HEK293 (cell line): ENCODE measurements at regions not wholly inside any gene's neighbourhood (a gene's known extent, or its start where the extent isn't known, plus 50 kb on each side); places are given as distances from the start of the nearest gene placed in this dataset.

Experiments
- CTCF ChIP-seq: fragments of 450-650 bp; formaldehyde crosslinking; IDR thresholded peaks from 2 replicates; pipeline ENCODE4 v1.5.1; 2016; ENCODE audit warnings: missing biosample characterization, missing genetic modification characterization
- ZBTB20 ChIP-seq: fragments of 450-650 bp; formaldehyde crosslinking; IDR thresholded peaks from 2 replicates; pipeline ENCODE4 v1.5.1; 2016; ENCODE audit warnings: missing biosample characterization, missing genetic modification characterization
- ZBTB26 ChIP-seq: fragments of 450-650 bp; formaldehyde crosslinking; optimal IDR thresholded peaks from 2 replicates; pipeline ENCODE3; 2016; ENCODE audit warnings: missing biosample characterization, mild to moderate bottlenecking, missing genetic modification characterization
- ZBTB7A ChIP-seq: fragments of 450-650 bp; formaldehyde crosslinking; IDR thresholded peaks from 2 replicates; pipeline ENCODE4 v1.5.1; 2016; ENCODE audit warnings: low read depth, missing biosample characterization, missing genetic modification characterization
- ZNF274 ChIP-seq, 2 experiments: fragments of 200-500 bp in 1 of 2; fragments of 450-650 bp in 1 of 2; sonication (Bioruptor generic) in 1 of 2; formaldehyde crosslinking in 1 of 2; IDR thresholded peaks; 2 replicates each; pipeline versions ENCODE4 v1.5.1 to v1.6.1; 2014 to 2016; ENCODE audit warnings: borderline replicate concordance in 1 of 2, inconsistent platforms in 1 of 2, low read length in 1 of 2, missing biosample characterization in 1 of 2, missing genetic modification characterization in 1 of 2
- ZNF518A ChIP-seq: fragments of 450-650 bp; formaldehyde crosslinking; conservative IDR thresholded peaks from 2 replicates; pipeline ENCODE4 v1.5.1; 2016; ENCODE audit warnings: low read depth, missing biosample characterization, missing genetic modification characterization
- ZNF530 ChIP-seq: fragments of 450-650 bp; formaldehyde crosslinking; IDR thresholded peaks from 2 replicates; pipeline ENCODE4 v1.5.1; 2016; ENCODE audit warnings: low read depth, missing biosample characterization, missing genetic modification characterization
- ZNF580 ChIP-seq: fragments of 450-650 bp; formaldehyde crosslinking; IDR thresholded peaks from 2 replicates; pipeline ENCODE4 v1.5.1; 2016; ENCODE audit warnings: missing biosample characterization, missing genetic modification characterization
- ZNF792 ChIP-seq: fragments of 450-650 bp; formaldehyde crosslinking; IDR thresholded peaks from 2 replicates; pipeline ENCODE4 v1.5.1; 2016; ENCODE audit warnings: missing biosample characterization, missing genetic modification characterization
- ZSCAN5A ChIP-seq: fragments of 450-650 bp; formaldehyde crosslinking; IDR thresholded peaks from 2 replicates; pipeline ENCODE4 v1.5.1; 2016; ENCODE audit warnings: missing biosample characterization, missing genetic modification characterization

- TF ChIP-seq ZNF792 (tag by site-specific recombination) = no peak
- TF ChIP-seq ZSCAN5A (tag by site-specific recombination) = no peak
- TF ChIP-seq ZBTB26 (tag by site-specific recombination) = no peak
- TF ChIP-seq CTCF (tag by site-specific recombination) = no peak
- no peak for TF ChIP-seq ZBTB20 (tag by site-specific recombination)
- TF ChIP-seq ZNF580 (tag by site-specific recombination) = no peak
- TF ChIP-seq ZNF530 = no peak
- no peak for TF ChIP-seq ZNF518A (tag by site-specific recombination)
- TF ChIP-seq ZBTB7A = no peak
- no peak for TF ChIP-seq ZNF274 (IDR thresholded peaks at IDR 0.05; ENCODE audit: low read length)
- TF ChIP-seq ZNF274 (tag by site-specific recombination; IDR thresholded peaks at IDR 0.05; ENCODE audit: borderline replicate concordance) = no peak
Observed at GRCh38 chr1:190599670-190600069, 122.0 kb upstream of the BRINP3 start.
